AG04449 (cell line): ENCODE measurements at regions not wholly inside any gene's neighbourhood (a gene's known extent, or its start where the extent isn't known, plus 50 kb on each side); places are given as distances from the start of the nearest gene placed in this dataset.

Source experiments
- CTCF ChIA-PET: fragments of 350-600 bp; formaldehyde crosslinking; extraction: SDS; loops from one replicate; lab custom pipeline; 2021; ENCODE audit warnings: antibody characterized with exemption; lab: Yijun Ruan, JAX
- POLR2A ChIA-PET: fragments of 400-600, 350-600 bp; formaldehyde crosslinking; extraction: SDS; loops from one replicate; lab custom pipeline; 2020; ENCODE audit warnings: antibody characterized with exemption, inconsistent platforms; lab: Yijun Ruan, JAX
- DNase-seq: peaks from one replicate; pipeline ENCODE4 v3.0.0-alpha.2; 2010; ENCODE audit warnings: low read depth, low spot score
- H3K4me3 ChIP-seq: 2 replicates; pipeline ENCODE4 v1.5.1; 2011; ENCODE audit warnings: low read depth, mild to moderate bottlenecking, control low read depth, low read length
- CTCF ChIP-seq: IDR thresholded peaks from one replicate; pipeline ENCODE4 v1.5.1; 2011; ENCODE audit warnings: mild to moderate bottlenecking, moderate library complexity, low read length, control low read depth, inconsistent platforms; ENCODE audit not compliant: insufficient read depth; ENCODE audit errors: missing control alignments

- ChIA-PET CTCF (interaction anchor here (0.6 kb wide), 1 partner anchor 612 kb away, joined by 3 read pairs; no protein-coding TSS in a partner anchor), POLR2A (no interaction called here)
- no peak for TF ChIP-seq CTCF
- H3K4me3 ChIP-seq = no peak overlapping the region
- no peak for DNase-seq
Observed at GRCh38 chrY:14468151-14468683, 56.1 kb upstream of the NLGN4Y start.

- POLR2A ChIA-PET = no interaction called here
- DNase-seq = no peak
- H3K4me3 ChIP-seq = no peak overlapping the region
- no peak for TF ChIP-seq CTCF
- CTCF ChIA-PET = no interaction called here
Observed at GRCh38 chrY:14472421-14472820, 51.9 kb upstream of the NLGN4Y start.

- ChIA-PET POLR2A (no interaction called here), CTCF (no interaction called here)
- DNase-seq = no peak
- TF ChIP-seq CTCF = no peak
- H3K4me3 ChIP-seq = no peak overlapping the region
Observed at GRCh38 chrY:14473320-14473719, 51.0 kb upstream of the NLGN4Y start.
